DND-41 (cell line): ENCODE measurements at regions not wholly inside any gene's neighbourhood (a gene's known extent, or its start where the extent isn't known, plus 50 kb on each side); places are given as distances from the start of the nearest gene placed in this dataset.

ENCODE experiments used
- ATAC-seq: fragments of 200-7000 bp; cut with Tn5 transposase; 3 replicates; pipeline ENCODE4 v1.9.1; 2021; ENCODE audit warnings: low read depth; ENCODE audit not compliant: insufficient read depth
- DNase-seq: peaks from one replicate; pipeline ENCODE4 v3.0.0-alpha.2; 2020
- H2AFZ ChIP-seq: 2 replicates; pipeline ENCODE4 v1.6.0; 2012; ENCODE audit warnings: low read depth, low read length
- H3K27ac ChIP-seq: 2 replicates; pipeline ENCODE4 v1.5.1; 2012; ENCODE audit warnings: low read length, inconsistent platforms
- H3K27me3 ChIP-seq: fragments of 200-600 bp; sonication (generic); 2 replicates; pipeline ENCODE4 v1.6.0; 2012; ENCODE audit warnings: low read length, mild to moderate bottlenecking, inconsistent platforms; ENCODE audit not compliant: insufficient read depth, poor library complexity
- H3K36me3 ChIP-seq: 2 replicates; pipeline ENCODE4 v1.5.1; 2012; ENCODE audit warnings: low read length, inconsistent platforms; ENCODE audit not compliant: insufficient read depth
- H3K4me1 ChIP-seq: 2 replicates; pipeline ENCODE4 v1.5.1; 2012; ENCODE audit warnings: mild to moderate bottlenecking, low read length; ENCODE audit not compliant: insufficient read depth
- H3K4me2 ChIP-seq: 2 replicates; pipeline ENCODE4 v1.6.0; 2012; ENCODE audit warnings: mild to moderate bottlenecking, moderate library complexity, low read length, inconsistent platforms; ENCODE audit not compliant: insufficient read depth
- H3K4me3 ChIP-seq, 2 experiments: fragments of 200-600 bp in 1 of 2; shearing (Covaris generic) in 1 of 2; 2 replicates each; pipeline ENCODE4 v1.5.1; 2012 to 2016; ENCODE audit warnings: inconsistent platforms in 2 of 2, low read length in 2 of 2, mild to moderate bottlenecking in 2 of 2, low read depth in 1 of 2, moderate library complexity in 1 of 2
- H3K79me2 ChIP-seq: 2 replicates; pipeline ENCODE4 v1.6.0; 2012; ENCODE audit warnings: low read length, inconsistent platforms; ENCODE audit not compliant: insufficient read depth
- H3K9ac ChIP-seq: 2 replicates; pipeline ENCODE4 v1.6.0; 2012; ENCODE audit warnings: low read depth, mild to moderate bottlenecking, inconsistent platforms, low read length, moderate library complexity
- H3K9me3 ChIP-seq: 2 replicates; pipeline ENCODE4 v1.5.1; 2012; ENCODE audit warnings: low read length, moderate library complexity, mild to moderate bottlenecking, inconsistent platforms; ENCODE audit not compliant: insufficient read depth, severe bottlenecking
- H4K20me1 ChIP-seq: 2 replicates; pipeline ENCODE4 v1.6.0; 2012; ENCODE audit warnings: low read length; ENCODE audit not compliant: insufficient read depth
- CTCF ChIP-seq: IDR thresholded peaks from 2 replicates; pipeline ENCODE4 v1.5.1; 2012; ENCODE audit warnings: borderline replicate concordance, low read length, moderate library complexity, mild to moderate bottlenecking; ENCODE audit not compliant: poor library complexity, severe bottlenecking; ENCODE audit errors: extremely low read depth
- EZH2 ChIP-seq: IDR thresholded peaks from 3 replicates; pipeline ENCODE4 v1.6.1; 2012; ENCODE audit warnings: borderline replicate concordance, low read depth, mild to moderate bottlenecking, moderate library complexity, low read length, inconsistent platforms; ENCODE audit not compliant: severe bottlenecking

DNA sequence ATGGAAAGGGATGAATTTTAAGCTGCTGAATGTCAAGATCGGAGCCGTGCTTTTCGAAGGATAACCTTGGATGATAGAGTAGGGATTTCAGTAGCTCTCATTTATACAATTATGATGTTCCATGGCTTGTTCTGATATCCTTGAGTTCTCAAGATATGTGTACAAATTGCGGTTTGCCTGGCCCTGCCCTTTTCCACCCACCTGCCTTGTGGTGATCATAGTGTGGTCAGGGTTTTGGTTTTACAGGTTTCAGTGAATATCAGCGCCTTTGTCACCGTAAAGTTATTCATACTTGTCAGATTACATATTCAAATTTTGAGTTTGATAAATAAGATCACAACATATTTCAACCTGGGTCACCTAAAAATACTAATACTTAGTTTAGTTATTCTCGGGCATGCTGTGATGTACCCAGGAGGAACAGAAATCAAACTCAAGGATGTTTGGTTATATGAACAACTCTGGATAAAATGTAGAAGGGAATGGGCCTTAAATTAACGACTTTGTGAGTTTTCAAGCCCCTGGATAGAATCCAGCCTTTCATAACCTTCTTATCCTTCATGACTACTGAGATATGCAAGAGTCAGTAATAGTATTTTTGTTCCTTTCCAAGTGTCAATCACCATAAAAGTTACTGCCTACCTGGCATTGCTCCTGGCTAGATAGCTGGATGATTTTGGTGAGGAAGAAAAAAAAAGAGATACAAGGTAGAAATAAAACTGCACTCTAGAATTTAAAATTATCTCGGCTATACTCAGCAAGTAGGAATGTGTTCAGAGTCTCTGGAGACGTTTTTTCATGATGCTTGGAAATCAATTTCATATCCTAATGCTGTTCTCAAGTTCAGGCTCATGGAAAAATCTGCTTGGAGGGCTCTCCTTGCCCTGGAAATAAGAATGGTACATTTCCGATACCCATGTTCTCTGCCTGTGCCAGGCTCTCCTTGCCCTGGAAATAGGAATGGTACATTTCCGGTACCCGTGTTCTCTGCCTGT is 209.2 kb upstream of the TPRG1 start:
- 0 out of 2 replicates have a peak overlapping the region, but pooled peaks have one; percentile 21 for H2AFZ ChIP-seq
- H3K9me3 ChIP-seq, result no peaks in the 10 kb centered on the region
- peaks cover 16% of the 10 kb centered on the region for H3K4me1 ChIP-seq
- H3K27me3 ChIP-seq, result no peaks in the 10 kb centered on the region
- H3K27ac ChIP-seq, result peak overlapping the region; percentile 52; the same call in 1 of the 2 replicates
- no peak overlapping the region for H3K4me3 ChIP-seq
- H3K4me2 ChIP-seq, result no peak overlapping the region
- H3K36me3 ChIP-seq, result no peaks in the 10 kb centered on the region
- H4K20me1 ChIP-seq, result no peaks in the 10 kb centered on the region
- peak; percentile 48 for DNase-seq
- peak; percentile 75 for ATAC-seq
- TF ChIP-seq CTCF, result no peak
- TF ChIP-seq EZH2, result no peak
- no peak overlapping the region for H3K9ac ChIP-seq
- no peaks in the 10 kb centered on the region for H3K79me2 ChIP-seq

GRCh38 chr3:188964957-188965356 is 206.8 kb upstream of the TPRG1 start:
- Histone ChIP-seq H3K36me3 (no peaks in the 10 kb centered on the region), H3K4me3 (no peak overlapping the region), H3K4me1 (peaks cover 16% of the 10 kb centered on the region), H3K27ac (no peak overlapping the region), H3K27me3 (no peaks in the 10 kb centered on the region), H3K4me2 (no peak overlapping the region), H2AFZ (no peak overlapping the region), H3K79me2 (no peaks in the 10 kb centered on the region), H3K9ac (no peak overlapping the region), H3K9me3 (no peaks in the 10 kb centered on the region), H4K20me1 (no peaks in the 10 kb centered on the region)
- no peak for DNase-seq
- TF ChIP-seq EZH2, result no peak
- TF ChIP-seq CTCF, result no peak
- ATAC-seq, result no peak

GRCh38 chr3:188972310-188972709 is 199.5 kb upstream of the TPRG1 start:
- Histone ChIP-seq H2AFZ (no peak overlapping the region), H4K20me1 (no peaks in the 10 kb centered on the region), H3K27ac (peak overlapping the region; percentile 94), H3K9ac (peak overlapping the region; percentile 58), H3K27me3 (no peaks in the 10 kb centered on the region), H3K4me2 (peak overlapping the region; percentile 42), H3K4me3 (no peak overlapping the region), H3K4me1 (peaks cover 63% of the 10 kb centered on the region), H3K9me3 (peaks cover 5% of the 10 kb centered on the region), H3K36me3 (no peaks in the 10 kb centered on the region), H3K79me2 (no peaks in the 10 kb centered on the region)
- peak; percentile 85 for DNase-seq
- TF ChIP-seq EZH2, result no peak
- no peak for TF ChIP-seq CTCF
- ATAC-seq, result peak; percentile 72
